HEK293T (cell line): ENCODE measurements at regions not wholly inside any gene's neighbourhood (a gene's known extent, or its start where the extent isn't known, plus 50 kb on each side); places are given as distances from the start of the nearest gene placed in this dataset.
"Not testable (repeated sequence)": the region's sequence is repeated elsewhere in the genome, so short reads cannot be mapped to it uniquely, and the experiment has no call there.

Experiments
- BHLHE40 ChIP-seq: fragments of 450-650 bp; IDR thresholded peaks from 2 replicates; pipeline ENCODE4 v1.6.1; 2016; ENCODE audit warnings: mild to moderate bottlenecking, moderate library complexity, borderline replicate concordance
- ELF4 ChIP-seq: fragments of 450-650 bp; IDR thresholded peaks from 2 replicates; pipeline ENCODE4 v1.6.1; 2017; ENCODE audit warnings: antibody characterized with exemption
- FOXA1 ChIP-seq: fragments of 450-650 bp; IDR thresholded peaks from 2 replicates; pipeline ENCODE4 v1.6.1; 2016; ENCODE audit warnings: mild to moderate bottlenecking
- FOXK2 ChIP-seq: fragments of 450-650 bp; IDR thresholded peaks from 2 replicates; pipeline ENCODE4 v1.6.1; 2016; ENCODE audit warnings: mild to moderate bottlenecking
- FOXM1 ChIP-seq: fragments of 450-650 bp; IDR thresholded peaks from 2 replicates; pipeline ENCODE4 v1.6.1; 2017; ENCODE audit warnings: mild to moderate bottlenecking, borderline replicate concordance
- HDGF ChIP-seq: fragments of 450-650 bp; IDR thresholded peaks from 2 replicates; pipeline ENCODE4 v1.6.1; 2017; ENCODE audit warnings: antibody characterized with exemption, borderline replicate concordance
- LEF1 ChIP-seq: fragments of 450-650 bp; IDR thresholded peaks from 2 replicates; pipeline ENCODE4 v1.6.1; 2017; ENCODE audit warnings: mild to moderate bottlenecking, borderline replicate concordance
- NFRKB ChIP-seq: fragments of 450-650 bp; IDR thresholded peaks from 2 replicates; pipeline ENCODE4 v1.6.1; 2016; ENCODE audit warnings: mild to moderate bottlenecking, moderate library complexity
- TARDBP ChIP-seq: fragments of 450-650 bp; IDR thresholded peaks from 2 replicates; pipeline ENCODE4 v1.6.1; 2016
- TF ChIP-seq, protein P1 (sequence below): fragments of 450-650 bp; IDR thresholded peaks from 2 replicates; pipeline ENCODE4 v1.6.1; 2016

DNA sequence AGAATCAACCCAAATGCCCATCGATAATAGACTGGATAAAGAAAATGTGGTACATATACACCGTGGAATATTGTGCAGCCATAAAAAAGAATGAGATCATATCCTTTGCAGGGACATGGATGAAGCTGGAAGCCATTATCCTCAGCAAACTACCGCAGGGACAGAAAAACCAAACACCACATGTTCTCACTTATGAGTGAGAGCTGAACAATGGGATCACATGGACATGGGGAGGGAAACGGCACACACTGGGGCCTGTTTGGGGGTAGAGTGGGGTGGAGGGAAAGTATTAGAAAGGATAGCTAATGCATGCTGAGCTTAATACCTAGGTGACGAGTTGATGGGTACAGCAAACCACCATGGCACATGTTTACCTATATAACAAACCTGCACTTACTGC lies 217.5 kb downstream of the TOMM20 start:
- not testable (repeated sequence) for TF ChIP-seq FOXM1, BHLHE40, FOXA1, NFRKB, ELF4, FOXK2, TARDBP, LEF1, HDGF
- TF ChIP-seq, protein P1, sequence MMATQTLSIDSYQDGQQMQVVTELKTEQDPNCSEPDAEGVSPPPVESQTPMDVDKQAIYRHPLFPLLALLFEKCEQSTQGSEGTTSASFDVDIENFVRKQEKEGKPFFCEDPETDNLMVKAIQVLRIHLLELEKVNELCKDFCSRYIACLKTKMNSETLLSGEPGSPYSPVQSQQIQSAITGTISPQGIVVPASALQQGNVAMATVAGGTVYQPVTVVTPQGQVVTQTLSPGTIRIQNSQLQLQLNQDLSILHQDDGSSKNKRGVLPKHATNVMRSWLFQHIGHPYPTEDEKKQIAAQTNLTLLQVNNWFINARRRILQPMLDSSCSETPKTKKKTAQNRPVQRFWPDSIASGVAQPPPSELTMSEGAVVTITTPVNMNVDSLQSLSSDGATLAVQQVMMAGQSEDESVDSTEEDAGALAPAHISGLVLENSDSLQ, result not testable (repeated sequence)
